GM19043 (cell line): ENCODE measurements at regions not wholly inside any gene's neighbourhood (a gene's known extent, or its start where the extent isn't known, plus 50 kb on each side); places are given as distances from the start of the nearest gene placed in this dataset.
"Not testable (repeated sequence)": the region's sequence is repeated elsewhere in the genome, so short reads cannot be mapped to it uniquely, and the experiment has no call there.

Experiments
- ATAC-seq: cut with Tn5 transposase; IDR thresholded peaks from one replicate; pipeline ENCODE4 v1.9.1; 2021; ENCODE audit warnings: low read depth; ENCODE audit not compliant: unreplicated experiment

DNA sequence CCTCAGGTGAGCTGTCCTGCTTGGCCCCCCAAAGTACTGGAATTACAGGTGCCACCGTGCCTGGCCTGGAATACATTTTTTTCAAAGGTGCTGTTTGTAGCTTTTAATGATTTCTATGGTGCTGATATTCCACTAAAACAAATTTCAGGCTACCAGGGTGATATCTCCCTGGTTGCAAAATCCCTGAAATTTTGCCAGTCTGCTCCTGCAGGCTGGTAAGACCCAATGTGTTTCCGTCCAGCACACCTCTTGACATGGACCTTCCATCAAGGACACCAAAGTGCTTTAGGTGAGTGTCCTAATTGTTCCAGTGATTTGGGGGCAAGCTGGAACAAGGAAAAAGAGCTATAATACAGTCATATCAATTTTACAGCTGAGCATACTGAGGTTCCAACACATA, 69.8 kb upstream of the KMT2C start:
- ATAC-seq = no peak

DNA sequence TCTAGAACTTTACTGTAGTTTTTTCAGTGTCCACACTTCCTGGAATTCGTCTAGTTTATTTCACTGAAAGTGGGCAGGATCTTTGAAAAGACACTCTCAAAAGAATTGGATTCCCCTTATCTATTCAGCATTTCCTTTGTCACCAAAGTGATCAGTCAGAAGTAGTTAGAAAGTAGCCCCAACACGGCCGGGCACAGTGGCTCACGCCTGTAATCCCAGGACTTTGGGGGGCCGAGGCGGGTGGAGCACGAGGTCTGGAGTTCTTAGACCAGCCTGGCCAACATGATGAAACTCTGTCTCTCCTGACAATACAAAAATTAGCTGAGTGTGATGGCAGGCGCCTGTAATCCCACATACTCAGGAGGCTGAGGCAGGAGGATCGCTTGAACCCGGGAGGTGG, 69.0 kb upstream of the KMT2C start:
- ATAC-seq = no peak

DNA sequence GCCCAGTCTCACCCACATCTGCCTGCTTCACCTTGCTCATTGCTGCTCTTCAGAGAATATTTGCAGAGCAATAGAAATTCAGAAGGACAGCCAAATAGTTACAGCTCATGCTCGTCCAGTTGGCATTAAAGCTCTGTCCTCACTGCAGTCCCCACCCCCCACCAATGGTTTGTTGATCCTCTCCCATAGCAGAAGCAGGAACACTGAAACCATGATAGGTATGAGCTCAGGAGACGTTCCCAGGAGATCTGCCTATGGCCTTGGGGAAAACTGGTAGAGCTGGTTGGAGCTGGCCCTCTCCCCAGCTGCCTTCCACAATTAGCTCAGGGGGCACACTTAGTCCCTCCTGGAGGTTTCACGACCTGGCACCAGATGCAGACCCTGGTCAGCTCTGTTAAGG, 68.6 kb upstream of the KMT2C start:
- ATAC-seq = no peak

DNA sequence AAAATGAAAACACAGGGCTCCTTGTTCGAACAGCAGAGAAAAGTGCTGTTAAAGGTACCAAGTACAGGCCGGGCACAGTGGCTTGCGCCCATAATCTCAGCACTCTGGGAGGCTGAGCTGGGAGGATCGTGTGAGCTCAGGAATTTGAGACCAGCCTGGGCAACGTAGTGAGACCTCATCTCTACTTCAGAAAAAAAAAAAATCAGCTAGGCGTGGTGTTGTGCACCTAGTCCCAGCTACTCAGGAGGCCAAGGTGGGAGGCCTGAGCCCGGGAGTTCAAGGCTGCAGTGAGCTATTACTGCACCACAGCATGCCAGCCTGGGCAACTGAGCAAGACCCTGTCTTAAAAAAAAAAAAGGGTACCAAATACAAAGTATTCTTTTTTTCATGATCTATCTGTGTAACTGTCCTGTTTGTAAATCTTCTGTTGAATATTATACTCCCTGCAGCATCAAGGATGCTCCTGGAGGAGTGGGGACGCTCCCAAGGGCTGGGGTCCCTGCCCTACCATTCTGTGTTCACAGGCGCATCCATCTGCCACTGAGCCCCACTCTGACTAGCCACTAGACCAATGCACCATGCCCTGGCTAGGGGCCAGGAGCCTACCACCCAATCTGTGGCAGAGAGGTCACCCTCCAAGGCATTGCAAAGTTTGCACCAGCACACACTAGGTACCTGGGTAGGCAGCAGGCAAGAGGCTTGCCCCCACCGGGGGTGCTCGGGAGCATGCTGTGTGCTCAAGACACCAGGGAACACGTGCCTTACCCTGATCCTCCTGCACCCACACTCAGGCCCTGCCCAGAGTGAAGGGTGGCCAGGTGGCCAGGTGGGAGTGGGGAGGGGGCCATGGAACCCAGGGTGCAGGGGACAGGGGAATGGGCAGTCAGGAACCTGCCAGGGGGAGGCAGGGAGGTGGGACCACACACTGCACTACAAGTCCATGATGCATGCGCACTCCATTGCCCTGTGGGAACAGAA, 67.3 kb upstream of the KMT2C start:
- ATAC-seq = no peak

DNA sequence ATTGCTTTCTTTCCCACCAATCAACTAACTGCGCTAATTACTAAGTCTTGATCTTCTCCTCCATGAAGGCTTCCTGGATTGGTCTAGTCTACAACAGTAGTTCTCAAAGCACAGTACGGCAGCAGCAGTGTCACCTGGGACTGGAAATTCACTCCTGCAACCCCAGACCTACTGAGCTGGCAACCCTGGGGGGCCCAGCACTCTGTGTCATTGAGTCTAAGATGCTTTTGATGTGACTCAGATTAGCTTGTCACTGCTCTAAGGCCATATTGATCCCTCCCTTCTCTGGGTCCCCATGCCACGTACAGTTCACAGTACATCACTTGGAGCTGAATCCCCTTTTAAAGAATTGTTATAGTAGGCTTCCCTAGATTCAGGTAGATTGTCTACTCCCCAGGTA, 65.7 kb upstream of the KMT2C start:
- no peak for ATAC-seq

DNA sequence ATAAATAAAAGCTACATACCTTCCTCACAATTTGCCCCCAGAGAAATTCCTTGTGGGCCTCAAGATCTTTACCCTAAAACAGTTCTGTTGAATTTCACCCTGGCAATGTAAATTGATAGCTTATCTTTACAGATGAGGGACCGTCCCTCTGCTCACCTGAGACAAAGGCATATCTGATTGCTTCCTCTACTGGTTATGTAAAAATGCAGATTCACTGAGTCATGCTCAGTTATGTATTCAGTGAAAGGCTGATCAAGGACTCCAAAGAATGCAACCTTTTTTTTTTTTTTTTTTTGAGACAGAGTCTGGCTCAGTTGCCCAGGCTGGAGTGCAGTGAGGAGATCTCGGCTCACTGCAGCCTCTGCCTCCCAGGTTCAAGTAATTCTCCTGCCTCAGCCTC, 64.2 kb upstream of the KMT2C start:
- ATAC-seq = not testable (repeated sequence)

DNA sequence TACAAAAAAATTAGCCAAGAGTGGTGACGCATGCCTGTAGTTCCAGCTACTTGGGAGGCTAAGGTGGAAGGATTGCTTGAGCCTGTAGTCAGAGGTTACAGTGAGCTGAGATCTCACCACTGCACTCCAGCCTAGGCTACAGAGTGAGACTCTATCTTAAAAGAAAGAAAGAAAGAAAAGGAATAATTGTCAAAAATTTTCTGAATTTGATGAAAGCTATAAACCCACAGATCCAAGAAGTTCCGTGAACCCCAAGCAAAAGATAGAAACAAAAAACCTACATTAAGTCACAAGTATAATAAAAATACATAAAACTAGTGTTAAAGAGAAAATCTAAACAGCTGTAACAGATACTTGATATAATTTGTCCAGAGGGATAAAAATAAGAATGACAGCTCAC, 60.1 kb upstream of the KMT2C start:
- ATAC-seq = no peak

DNA sequence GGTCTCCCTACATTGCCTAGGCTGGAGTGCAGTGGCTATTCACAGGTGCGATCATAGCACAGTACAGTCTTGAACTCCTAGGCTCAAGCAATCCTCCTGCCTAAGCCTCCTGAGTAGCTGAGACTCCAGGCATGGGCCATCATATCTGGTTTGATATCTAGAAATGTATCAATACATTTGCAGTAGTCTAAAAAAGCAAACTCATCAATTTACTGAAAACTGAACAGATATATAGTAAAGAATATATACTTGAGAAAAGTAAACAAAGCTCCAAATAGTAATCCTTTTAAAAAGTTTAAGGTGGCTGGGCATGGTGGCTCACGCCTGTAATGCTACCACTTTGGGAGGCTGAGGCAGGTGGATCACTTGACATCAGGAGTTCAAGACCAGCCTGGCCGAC, 57.1 kb upstream of the KMT2C start:
- no peak for ATAC-seq

DNA sequence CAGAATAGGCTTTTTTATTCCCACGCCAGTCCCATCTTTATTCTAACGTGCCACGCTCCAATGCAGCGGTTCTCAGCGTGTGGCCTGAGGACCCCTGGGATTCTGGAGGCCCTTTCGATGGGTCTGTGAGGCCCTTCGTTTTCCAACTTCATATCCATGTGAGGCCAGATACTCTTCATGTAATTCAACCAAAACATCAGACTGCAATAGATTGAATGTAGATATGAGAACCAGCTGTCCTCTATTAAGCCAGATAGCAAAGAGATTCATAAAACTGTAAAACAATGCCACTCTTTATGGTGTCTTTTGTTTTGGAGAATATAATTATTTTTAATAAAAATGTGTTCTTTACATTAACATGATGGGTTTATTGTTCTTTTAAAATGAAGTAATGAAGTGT, 53.2 kb upstream of the KMT2C start:
- no peak for ATAC-seq

DNA sequence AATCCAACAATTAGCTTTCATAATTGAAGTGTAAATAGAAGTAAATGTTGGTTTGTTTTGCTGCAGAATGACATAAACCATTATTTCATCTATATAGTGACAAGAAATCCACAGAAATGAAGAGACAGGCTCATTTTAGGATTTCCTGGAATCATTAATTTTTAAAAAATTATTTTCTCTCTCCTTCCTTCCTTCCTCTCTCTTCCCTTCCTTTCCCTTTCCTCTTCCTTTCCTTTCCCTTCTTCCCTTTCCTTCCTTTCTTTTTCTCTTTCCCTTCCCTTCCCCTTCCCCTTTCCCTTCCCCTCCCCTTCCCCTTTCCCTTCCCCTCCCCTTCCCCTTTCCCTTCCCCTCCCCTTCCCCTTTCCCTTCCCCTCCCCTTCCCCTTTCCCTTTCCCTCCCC, 51.2 kb upstream of the KMT2C start:
- no peak for ATAC-seq

DNA sequence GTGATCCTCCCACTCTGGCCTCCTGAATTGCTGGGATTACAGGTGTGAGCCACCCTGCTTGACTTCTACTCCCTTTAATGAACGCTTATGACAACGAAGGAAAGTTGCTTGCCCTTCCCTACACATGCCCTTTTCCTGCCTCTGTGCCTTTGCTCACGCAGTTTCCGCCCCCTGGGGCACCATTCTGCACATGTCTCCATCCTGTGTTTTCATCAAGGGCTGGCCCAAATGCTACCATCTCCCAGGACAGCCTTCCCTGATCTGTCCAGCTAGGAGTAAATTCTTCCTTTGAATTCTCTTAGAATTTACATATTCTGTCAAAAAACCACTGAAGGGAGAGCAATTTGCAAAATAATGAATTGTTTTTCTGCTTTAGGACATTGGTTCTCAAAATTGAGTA, 50.0 kb upstream of the KMT2C start:
- ATAC-seq = no peak
